ENCODE measurements at regions not wholly inside any gene's neighbourhood (a gene's known extent, or its start where the extent isn't known, plus 50 kb on each side); places are given as distances from the start of the nearest gene placed in this dataset.

DNA sequence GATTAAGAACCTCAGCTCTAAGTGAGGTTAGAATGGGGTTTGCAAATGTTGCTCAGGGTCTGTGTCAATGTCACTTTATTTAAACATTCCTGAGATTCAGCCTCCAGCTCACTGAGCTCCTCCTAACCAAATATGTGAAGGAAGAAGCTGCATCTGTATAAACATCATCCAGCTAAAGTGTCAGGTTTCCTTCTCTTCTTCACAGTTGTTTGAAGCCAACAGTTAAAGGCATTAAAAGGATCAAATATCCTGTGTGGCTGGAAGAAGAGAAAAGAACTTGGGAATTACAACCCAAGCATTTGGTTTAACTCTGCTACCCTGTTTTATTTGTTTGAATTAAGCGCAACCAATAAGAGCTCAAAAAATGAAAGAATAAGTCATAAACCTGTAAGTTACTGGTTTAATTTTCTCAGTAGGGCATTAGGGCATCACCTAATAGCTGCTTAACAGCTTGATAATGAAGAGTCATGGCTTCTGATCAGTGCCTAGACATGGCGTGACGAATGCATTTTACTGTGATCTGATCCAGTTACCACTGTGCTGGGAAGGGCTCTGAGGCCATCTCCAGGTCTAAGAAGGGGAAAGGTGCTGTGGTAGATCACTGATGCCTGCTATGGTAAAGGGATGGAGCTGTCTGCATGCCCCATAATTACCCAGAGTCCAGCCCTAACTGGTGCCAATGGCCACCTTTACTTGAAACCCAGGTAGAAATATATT, 165.7 kb upstream of the TSC22D2 start:
- TF ChIP-seq TCF12 (IDR thresholded peaks at IDR 0.05; ENCODE audit: low read depth, low read length) (no peak), POLR2A (IDR thresholded peaks at IDR 0.05; ENCODE audit: low read depth, low read length) (no peak), JUND (IDR thresholded peaks at IDR 0.05; ENCODE audit: low read depth, low read length) (no peak), LARP7 (IDR thresholded peaks at IDR 0.05) (no peak)
- TF ChIP-seq, protein P1, sequence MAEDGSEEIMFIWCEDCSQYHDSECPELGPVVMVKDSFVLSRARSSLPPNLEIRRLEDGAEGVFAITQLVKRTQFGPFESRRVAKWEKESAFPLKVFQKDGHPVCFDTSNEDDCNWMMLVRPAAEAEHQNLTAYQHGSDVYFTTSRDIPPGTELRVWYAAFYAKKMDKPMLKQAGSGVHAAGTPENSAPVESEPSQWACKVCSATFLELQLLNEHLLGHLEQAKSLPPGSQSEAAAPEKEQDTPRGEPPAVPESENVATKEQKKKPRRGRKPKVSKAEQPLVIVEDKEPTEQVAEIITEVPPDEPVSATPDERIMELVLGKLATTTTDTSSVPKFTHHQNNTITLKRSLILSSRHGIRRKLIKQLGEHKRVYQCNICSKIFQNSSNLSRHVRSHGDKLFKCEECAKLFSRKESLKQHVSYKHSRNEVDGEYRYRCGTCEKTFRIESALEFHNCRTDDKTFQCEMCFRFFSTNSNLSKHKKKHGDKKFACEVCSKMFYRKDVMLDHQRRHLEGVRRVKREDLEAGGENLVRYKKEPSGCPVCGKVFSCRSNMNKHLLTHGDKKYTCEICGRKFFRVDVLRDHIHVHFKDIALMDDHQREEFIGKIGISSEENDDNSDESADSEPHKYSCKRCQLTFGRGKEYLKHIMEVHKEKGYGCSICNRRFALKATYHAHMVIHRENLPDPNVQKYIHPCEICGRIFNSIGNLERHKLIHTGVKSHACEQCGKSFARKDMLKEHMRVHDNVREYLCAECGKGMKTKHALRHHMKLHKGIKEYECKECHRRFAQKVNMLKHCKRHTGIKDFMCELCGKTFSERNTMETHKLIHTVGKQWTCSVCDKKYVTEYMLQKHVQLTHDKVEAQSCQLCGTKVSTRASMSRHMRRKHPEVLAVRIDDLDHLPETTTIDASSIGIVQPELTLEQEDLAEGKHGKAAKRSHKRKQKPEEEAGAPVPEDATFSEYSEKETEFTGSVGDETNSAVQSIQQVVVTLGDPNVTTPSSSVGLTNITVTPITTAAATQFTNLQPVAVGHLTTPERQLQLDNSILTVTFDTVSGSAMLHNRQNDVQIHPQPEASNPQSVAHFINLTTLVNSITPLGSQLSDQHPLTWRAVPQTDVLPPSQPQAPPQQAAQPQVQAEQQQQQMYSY (CRISPR knock-in tag; IDR thresholded peaks at IDR 0.05) = no peak
